SK-N-SH treated with all-trans-retinoic acid at 6 μM for 48 hours (cell line): ENCODE measurements at regions not wholly inside any gene's neighbourhood (a gene's known extent, or its start where the extent isn't known, plus 50 kb on each side); places are given as distances from the start of the nearest gene placed in this dataset.

Source experiments
- ARNTL ChIP-seq: fragments of 450-650 bp; formaldehyde crosslinking; IDR thresholded peaks from 2 replicates; pipeline ENCODE4 v1.5.0; 2020; ENCODE audit warnings: low read depth, mild to moderate bottlenecking, moderate library complexity, borderline replicate concordance
- ESRRG ChIP-seq: fragments of 250-450 bp; sonication (Bioruptor Pico); IDR thresholded peaks from 2 replicates; pipeline ENCODE4 v1.6.1; 2021; ENCODE audit warnings: mild to moderate bottlenecking
- OSR1 ChIP-seq: fragments of 250-450 bp; sonication (Bioruptor Pico); IDR thresholded peaks from 2 replicates; pipeline ENCODE4 v1.8.0; 2022; ENCODE audit warnings: moderate library complexity, mild to moderate bottlenecking, inconsistent platforms
- PPARA ChIP-seq: fragments of 250-450 bp; sonication (Bioruptor Pico); IDR thresholded peaks from 2 replicates; pipeline ENCODE4 v1.5.0; 2020; ENCODE audit warnings: mild to moderate bottlenecking, borderline replicate concordance
- TCF4 ChIP-seq: fragments of 250-450 bp; sonication (Bioruptor Pico); IDR thresholded peaks from 2 replicates; pipeline ENCODE4 v1.8.0; 2021; ENCODE audit warnings: mild to moderate bottlenecking, moderate library complexity, borderline replicate concordance
- TOX ChIP-seq: fragments of 250-450 bp; sonication (Bioruptor Pico); IDR thresholded peaks from 2 replicates; pipeline ENCODE4 v1.8.0; 2021; ENCODE audit warnings: mild to moderate bottlenecking, moderate library complexity, borderline replicate concordance
- ZC3H10 ChIP-seq: fragments of 250-450 bp; sonication (Bioruptor Pico); IDR thresholded peaks from 2 replicates; pipeline ENCODE4 v1.5.1; 2021; ENCODE audit warnings: mild to moderate bottlenecking, moderate library complexity
- TF ChIP-seq, protein P1 (sequence below): fragments of 250-450 bp; sonication (Bioruptor Pico); IDR thresholded peaks from 2 replicates; pipeline ENCODE4 v1.8.0; 2020; ENCODE audit warnings: mild to moderate bottlenecking, moderate library complexity, borderline replicate concordance
- TF ChIP-seq, protein P2 (sequence below): fragments of 250-450 bp; sonication (Bioruptor Pico); IDR thresholded peaks from 2 replicates; pipeline ENCODE4 v1.8.0; 2021; ENCODE audit warnings: low read depth, mild to moderate bottlenecking, moderate library complexity, borderline replicate concordance

DNA sequence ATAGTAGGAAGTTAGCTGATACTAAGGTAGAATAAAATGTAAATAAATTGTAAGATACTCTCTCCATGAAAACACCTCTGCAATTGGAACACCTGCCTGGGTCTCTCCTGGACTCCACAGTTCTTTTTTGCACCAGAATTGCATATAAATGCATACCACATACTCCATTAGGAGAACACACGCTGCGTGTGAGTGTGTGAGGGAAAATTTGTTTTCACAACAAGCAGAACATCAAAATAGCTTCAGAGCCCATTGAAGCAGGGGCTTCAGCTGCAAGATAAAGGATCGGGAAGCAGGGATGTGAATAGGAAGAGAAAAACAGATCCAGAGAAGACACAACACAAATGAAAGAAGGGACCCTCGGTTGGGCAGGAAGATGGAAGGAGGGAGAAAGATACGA is 389.8 kb upstream of the BRINP1 start:
- TF ChIP-seq ARNTL (CRISPR knock-in tag) = no peak
- no peak for TF ChIP-seq PPARA (CRISPR knock-in tag)
- TF ChIP-seq, protein P1, sequence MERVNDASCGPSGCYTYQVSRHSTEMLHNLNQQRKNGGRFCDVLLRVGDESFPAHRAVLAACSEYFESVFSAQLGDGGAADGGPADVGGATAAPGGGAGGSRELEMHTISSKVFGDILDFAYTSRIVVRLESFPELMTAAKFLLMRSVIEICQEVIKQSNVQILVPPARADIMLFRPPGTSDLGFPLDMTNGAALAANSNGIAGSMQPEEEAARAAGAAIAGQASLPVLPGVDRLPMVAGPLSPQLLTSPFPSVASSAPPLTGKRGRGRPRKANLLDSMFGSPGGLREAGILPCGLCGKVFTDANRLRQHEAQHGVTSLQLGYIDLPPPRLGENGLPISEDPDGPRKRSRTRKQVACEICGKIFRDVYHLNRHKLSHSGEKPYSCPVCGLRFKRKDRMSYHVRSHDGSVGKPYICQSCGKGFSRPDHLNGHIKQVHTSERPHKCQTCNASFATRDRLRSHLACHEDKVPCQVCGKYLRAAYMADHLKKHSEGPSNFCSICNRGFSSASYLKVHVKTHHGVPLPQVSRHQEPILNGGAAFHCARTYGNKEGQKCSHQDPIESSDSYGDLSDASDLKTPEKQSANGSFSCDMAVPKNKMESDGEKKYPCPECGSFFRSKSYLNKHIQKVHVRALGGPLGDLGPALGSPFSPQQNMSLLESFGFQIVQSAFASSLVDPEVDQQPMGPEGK (CRISPR knock-in tag) = no peak
- TF ChIP-seq, protein P2, sequence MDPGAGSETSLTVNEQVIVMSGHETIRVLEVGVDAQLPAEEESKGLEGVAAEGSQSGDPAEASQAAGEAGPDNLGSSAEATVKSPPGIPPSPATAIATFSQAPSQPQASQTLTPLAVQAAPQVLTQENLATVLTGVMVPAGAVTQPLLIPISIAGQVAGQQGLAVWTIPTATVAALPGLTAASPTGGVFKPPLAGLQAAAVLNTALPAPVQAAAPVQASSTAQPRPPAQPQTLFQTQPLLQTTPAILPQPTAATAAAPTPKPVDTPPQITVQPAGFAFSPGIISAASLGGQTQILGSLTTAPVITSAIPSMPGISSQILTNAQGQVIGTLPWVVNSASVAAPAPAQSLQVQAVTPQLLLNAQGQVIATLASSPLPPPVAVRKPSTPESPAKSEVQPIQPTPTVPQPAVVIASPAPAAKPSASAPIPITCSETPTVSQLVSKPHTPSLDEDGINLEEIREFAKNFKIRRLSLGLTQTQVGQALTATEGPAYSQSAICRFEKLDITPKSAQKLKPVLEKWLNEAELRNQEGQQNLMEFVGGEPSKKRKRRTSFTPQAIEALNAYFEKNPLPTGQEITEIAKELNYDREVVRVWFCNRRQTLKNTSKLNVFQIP (CRISPR knock-in tag) = no peak
- TF ChIP-seq TOX = no peak
- TF ChIP-seq ESRRG (CRISPR knock-in tag) = no peak
- no peak for TF ChIP-seq TCF4 (CRISPR knock-in tag)
- no peak for TF ChIP-seq OSR1 (CRISPR knock-in tag)
- TF ChIP-seq ZC3H10 = no peak
